SJSA1 (cell line): ENCODE measurements at regions not wholly inside any gene's neighbourhood (a gene's known extent, or its start where the extent isn't known, plus 50 kb on each side); places are given as distances from the start of the nearest gene placed in this dataset.
A peak's percentile ranks its signal among the peaks of the same experiment; 100 is the strongest.

ENCODE experiments used
- DNase-seq, 2 experiments: peaks; one replicate each; pipeline ENCODE4 v3.0.0-alpha.2; 2015 to 2020; ENCODE audit warnings: low spot score in 2 of 2, low read depth in 1 of 2
- H3K27ac ChIP-seq: fragments of 250-450 bp; sonication (Bioruptor Pico); 2 replicates; pipeline ENCODE4 v1.5.1; 2020; ENCODE audit warnings: mild to moderate bottlenecking, moderate library complexity
- H3K27me3 ChIP-seq: fragments of 250-450 bp; sonication (Bioruptor Pico); replicated peaks from 2 replicates; pipeline ENCODE4 v1.5.1; 2020; ENCODE audit warnings: mild to moderate bottlenecking, moderate library complexity
- H3K36me3 ChIP-seq: fragments of 250-450 bp; sonication (Bioruptor Pico); 2 replicates; pipeline ENCODE4 v1.5.1; 2020; ENCODE audit warnings: mild to moderate bottlenecking
- H3K4me1 ChIP-seq: fragments of 250-450 bp; sonication (Bioruptor Pico); replicated peaks from 2 replicates; pipeline ENCODE4 v1.6.1; 2021; ENCODE audit warnings: mild to moderate bottlenecking
- H3K4me3 ChIP-seq: fragments of 250-450 bp; sonication (Bioruptor Pico); 2 replicates; pipeline ENCODE4 v1.5.1; 2020; ENCODE audit warnings: mild to moderate bottlenecking
- H3K9me3 ChIP-seq: fragments of 250-450 bp; sonication (Bioruptor Pico); replicated peaks from 2 replicates; pipeline ENCODE4 v1.5.1; 2020; ENCODE audit warnings: mild to moderate bottlenecking

DNA sequence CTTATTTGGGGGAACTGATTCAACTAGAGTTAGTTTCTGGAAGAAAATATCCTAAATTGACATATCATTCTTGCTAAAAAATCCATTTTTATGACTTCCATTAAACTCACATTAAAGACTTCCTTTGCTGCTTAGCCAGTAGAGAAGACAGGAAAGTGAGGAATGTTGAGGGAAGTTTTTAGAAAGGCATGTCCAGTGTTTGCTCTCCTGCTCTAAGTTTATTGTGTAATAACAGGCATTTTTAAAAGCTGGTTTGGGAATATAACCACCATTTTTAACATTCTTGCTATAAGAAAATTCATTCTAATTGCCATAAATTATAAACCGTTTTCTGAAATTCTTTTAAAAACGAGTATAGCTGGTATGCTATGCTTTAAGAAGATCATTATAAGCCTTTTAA is 428.0 kb downstream of the RAP2B start:
- H3K36me3 ChIP-seq, result no peaks in the 10 kb centered on the region
- H3K27me3 ChIP-seq, result no peaks in the 10 kb centered on the region
- H3K4me1 ChIP-seq, result no peaks in the 10 kb centered on the region
- no peak overlapping the region for H3K4me3 ChIP-seq
- no peak for DNase-seq
- no peaks in the 10 kb centered on the region for H3K9me3 ChIP-seq
- no peak overlapping the region for H3K27ac ChIP-seq

DNA sequence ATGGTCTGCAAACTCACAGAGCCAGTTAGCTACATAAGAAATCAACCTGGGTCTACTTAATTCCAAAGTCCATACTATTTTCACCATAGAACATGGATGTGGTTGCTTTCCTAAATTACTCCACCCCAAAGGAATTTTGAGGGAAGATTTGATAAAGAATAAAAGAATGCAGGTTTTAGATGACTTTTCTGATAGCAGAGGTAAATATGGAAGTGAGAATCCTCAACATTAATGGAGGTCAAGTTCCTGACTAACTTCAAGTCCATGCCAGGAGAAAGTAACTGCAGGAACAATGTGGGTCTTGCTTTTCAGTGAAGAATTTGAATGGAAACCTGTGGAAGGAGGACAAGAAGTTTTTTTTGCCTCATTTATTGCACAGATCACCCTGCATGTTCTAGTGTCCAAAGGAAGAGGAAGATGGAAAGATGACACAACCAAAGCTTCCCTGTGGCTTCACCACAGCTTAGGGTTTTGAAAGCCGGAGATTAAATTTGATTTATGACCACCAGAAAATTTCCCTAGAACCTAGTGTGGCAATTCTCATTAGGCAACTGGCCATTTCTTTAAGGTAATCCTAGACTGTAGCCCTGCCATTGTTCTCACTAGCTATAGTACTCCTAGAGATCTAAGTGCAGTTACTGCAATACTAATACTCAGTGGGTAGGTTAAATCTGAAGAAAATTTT is 429.7 kb downstream of the RAP2B start:
- no peak for DNase-seq
- H3K27me3 ChIP-seq, result 0 out of 2 replicates have a peak, but pooled peaks cover 3% of the 10 kb centered on the region
- no peaks in the 10 kb centered on the region for H3K36me3 ChIP-seq
- no peaks in the 10 kb centered on the region for H3K4me1 ChIP-seq
- H3K4me3 ChIP-seq, result no peak overlapping the region
- no peak overlapping the region for H3K27ac ChIP-seq
- no peaks in the 10 kb centered on the region for H3K9me3 ChIP-seq

DNA sequence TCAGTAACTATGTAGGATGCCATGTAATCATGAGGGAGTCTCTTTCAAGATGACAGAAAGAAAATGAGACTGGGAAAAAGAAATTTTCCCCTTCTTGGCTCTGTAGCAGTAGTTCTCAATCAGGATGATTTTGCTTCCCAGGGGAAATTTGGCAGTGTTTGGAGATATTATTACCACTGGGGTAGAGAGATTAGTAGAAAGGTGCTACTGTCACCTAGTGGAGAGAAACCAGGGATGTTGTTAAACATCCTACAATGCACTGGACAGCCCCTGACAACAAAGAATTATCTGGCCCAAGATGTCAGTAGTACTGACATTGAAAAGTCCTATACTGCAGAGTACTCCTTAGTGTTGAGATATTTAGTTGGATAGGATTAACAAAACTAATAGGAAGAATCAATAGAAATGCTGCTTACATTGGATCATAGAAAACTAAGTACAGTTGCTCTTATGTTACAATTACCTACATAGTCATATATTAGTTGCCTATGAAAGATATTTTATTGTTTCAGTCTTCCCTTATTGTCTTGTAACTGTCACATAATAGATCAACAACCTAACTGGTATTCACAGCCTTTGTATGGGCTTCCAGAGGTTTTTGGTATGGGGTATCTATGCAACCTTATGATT is 433.3 kb downstream of the RAP2B start:
- peaks cover 5% of the 10 kb centered on the region for H3K4me1 ChIP-seq
- 0 out of 2 replicates have a peak, but pooled peaks cover 3% of the 10 kb centered on the region for H3K27me3 ChIP-seq
- DNase-seq, result peak in 1 of 2 experiments; percentile 7
- H3K9me3 ChIP-seq, result no peaks in the 10 kb centered on the region
- no peak overlapping the region for H3K27ac ChIP-seq
- H3K36me3 ChIP-seq, result no peaks in the 10 kb centered on the region
- no peak overlapping the region for H3K4me3 ChIP-seq

DNA sequence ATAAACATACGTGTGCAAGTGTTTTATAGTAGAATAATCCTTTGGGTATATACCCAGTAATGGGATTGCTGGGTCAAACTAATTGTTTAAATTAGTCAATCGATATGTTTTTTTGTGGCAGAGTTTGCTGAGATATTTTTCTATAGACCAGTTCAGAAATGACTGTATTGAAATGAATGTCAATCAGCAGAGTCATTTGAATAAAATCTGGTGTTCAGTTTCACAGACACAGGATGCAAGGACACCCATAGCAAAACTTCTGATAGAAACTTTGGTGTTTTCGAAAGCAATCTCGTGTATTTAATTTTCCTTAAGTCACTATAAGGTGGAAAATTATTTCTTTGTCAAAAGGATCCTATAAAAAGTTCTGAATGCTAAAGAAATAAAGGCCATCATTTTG is 434.4 kb downstream of the RAP2B start:
- H3K4me3 ChIP-seq, result no peak overlapping the region
- 0 out of 2 replicates have a peak, but pooled peaks cover 3% of the 10 kb centered on the region for H3K27me3 ChIP-seq

DNA sequence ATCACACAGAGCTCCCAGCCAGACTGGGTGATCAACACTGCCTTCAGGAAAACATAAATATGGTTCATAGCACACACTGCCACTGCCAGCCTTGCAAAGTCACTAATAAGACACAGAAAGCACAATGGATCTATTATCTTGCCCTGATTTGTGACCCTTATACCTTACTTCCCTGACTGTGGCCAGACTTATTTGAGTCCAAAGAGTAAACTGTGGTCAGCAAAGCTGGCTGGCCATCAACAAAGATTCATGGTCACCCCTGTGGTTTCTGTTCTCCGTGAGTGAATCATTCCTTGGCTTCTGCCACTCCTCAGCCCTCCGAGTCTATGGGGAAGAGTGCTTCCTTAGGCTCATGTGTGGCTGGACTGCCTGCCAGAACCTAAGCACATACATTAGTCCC is 437.7 kb downstream of the RAP2B start:
- Histone ChIP-seq H3K4me1 (peaks cover 5% of the 10 kb centered on the region), H3K27ac (no peak overlapping the region), H3K9me3 (no peaks in the 10 kb centered on the region), H3K36me3 (no peaks in the 10 kb centered on the region), H3K4me3 (no peak overlapping the region), H3K27me3 (0 out of 2 replicates have a peak, but pooled peaks cover 3% of the 10 kb centered on the region)
- peak; percentile 31 to 48 for DNase-seq

More for the DNA sequence above, 434.4 kb downstream of the RAP2B start:
- H3K4me1 ChIP-seq, result peaks cover 5% of the 10 kb centered on the region
- DNase-seq, result no peak
- H3K36me3 ChIP-seq, result no peaks in the 10 kb centered on the region
- no peak overlapping the region for H3K27ac ChIP-seq
- H3K9me3 ChIP-seq, result no peaks in the 10 kb centered on the region

DNA sequence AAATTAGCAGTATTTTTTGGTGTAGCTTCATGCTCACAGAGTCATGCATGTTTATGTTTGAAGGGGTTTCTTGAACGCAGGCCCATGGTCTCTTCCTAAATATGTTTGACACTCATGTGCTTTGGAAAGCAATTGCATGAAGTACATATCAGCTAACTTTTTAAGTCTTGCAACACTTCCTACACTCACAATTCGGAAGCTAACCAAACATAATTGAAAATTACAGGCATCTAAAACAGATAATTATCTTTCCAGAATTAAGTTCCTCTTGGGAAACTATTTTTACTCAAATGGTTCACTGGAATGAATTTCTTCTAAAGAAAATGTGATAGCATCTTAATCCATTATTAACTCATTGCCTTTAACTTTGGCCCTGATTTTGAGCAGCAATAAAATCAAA is 438.9 kb downstream of the RAP2B start:
- Histone ChIP-seq H3K9me3 (no peaks in the 10 kb centered on the region), H3K27ac (no peak overlapping the region), H3K36me3 (no peaks in the 10 kb centered on the region), H3K4me1 (peaks cover 5% of the 10 kb centered on the region), H3K27me3 (no peaks in the 10 kb centered on the region), H3K4me3 (no peak overlapping the region)
- no peak for DNase-seq

DNA sequence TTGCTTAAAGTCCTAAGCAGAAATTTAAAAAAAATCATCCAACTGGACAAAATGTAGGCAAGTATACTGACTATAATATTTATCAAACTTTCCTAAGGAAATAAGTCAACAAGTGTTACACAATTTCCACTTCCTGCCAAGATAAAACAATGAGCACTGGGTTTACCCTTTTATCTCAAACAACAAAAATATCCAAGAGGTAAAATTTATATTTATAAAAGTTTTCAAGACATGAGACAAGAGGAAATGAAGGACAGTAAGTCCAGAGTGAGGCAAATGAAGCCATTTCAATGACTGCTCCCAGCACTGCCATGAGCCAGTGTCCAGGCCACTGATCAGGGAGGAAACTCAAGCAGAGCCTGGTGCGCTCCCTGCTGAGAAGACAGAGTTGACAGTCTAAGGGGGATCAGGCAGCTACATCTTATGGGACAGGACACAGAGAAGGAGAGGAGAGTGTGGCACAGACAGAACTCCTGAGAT is 439.4 kb downstream of the RAP2B start:
- Histone ChIP-seq H3K27me3 (no peaks in the 10 kb centered on the region), H3K36me3 (no peaks in the 10 kb centered on the region), H3K4me1 (peaks cover 5% of the 10 kb centered on the region), H3K4me3 (no peak overlapping the region), H3K9me3 (no peaks in the 10 kb centered on the region), H3K27ac (no peak overlapping the region)
- DNase-seq, result no peak

DNA sequence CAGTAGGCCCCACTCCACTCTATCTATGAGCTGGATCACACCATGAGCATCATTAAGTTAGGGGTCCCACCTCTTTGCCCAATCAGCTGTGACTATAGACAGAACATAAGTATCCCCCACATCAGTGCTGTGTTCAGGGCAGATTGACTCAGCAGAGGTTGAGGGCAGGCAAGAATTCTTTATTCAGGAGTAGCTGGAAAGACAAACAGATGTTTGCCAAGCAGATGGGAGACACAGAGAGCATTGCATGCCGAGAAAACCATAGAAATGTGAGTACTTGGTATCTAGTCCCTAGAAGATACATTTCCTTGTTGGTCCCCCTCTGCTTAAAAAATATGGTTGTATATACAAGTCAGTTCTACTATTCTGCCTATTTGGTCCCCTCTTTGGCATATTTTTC is 440.8 kb downstream of the RAP2B start:
- Histone ChIP-seq H3K27me3 (no peaks in the 10 kb centered on the region), H3K9me3 (no peaks in the 10 kb centered on the region), H3K4me1 (peaks cover 5% of the 10 kb centered on the region), H3K4me3 (no peak overlapping the region), H3K36me3 (no peaks in the 10 kb centered on the region), H3K27ac (no peak overlapping the region)
- no peak for DNase-seq

DNA sequence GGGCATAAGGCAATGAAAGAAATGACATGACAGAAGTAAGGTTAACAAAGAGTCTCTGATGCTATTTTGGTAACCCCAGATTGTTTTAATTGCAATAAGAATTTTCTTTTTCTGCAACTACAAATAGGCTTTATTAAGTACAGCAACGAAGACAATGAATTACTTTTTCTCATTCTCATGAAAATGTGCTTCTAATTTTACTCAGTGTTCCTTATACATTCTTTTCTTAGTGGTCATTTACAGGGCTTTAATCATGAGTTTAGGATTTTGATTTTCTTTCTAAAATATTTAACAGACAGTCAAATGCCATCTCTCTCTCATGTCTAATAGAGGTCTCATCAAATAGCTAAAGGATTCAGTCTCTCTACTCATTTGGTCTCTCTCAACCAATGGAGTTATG is 452.1 kb downstream of the RAP2B start:
- Histone ChIP-seq H3K27ac (no peak overlapping the region), H3K4me1 (peaks cover 4% of the 10 kb centered on the region), H3K36me3 (no peaks in the 10 kb centered on the region), H3K4me3 (no peak overlapping the region), H3K27me3 (no peaks in the 10 kb centered on the region; the same call in 1 of the 2 replicates), H3K9me3 (no peaks in the 10 kb centered on the region)
- DNase-seq, result no peak

DNA sequence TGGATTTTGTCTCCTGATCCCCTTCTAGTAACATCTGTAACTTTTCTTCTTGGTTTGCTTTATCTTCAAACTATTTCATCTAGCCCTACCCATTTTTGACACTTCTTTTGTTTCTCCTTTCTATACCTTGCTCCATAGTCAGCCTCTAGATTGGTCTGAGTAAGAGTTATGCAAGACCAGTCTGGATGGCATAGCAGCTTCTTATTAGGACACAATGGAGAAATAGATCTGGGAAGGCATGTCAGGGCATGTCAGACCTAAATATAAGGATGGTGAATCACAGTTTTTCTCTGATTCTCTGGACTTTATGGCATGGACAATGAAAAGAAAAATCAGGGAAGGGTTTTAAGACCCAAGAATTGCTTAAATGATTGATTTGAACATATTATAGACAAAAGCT is 452.5 kb downstream of the RAP2B start:
- no peaks in the 10 kb centered on the region for H3K36me3 ChIP-seq
- H3K9me3 ChIP-seq, result no peaks in the 10 kb centered on the region
- no peak overlapping the region for H3K27ac ChIP-seq
- no peak for DNase-seq
- no peaks in the 10 kb centered on the region; the same call in 1 of the 2 replicates for H3K27me3 ChIP-seq
- peaks cover 4% of the 10 kb centered on the region for H3K4me1 ChIP-seq
- no peak overlapping the region for H3K4me3 ChIP-seq

DNA sequence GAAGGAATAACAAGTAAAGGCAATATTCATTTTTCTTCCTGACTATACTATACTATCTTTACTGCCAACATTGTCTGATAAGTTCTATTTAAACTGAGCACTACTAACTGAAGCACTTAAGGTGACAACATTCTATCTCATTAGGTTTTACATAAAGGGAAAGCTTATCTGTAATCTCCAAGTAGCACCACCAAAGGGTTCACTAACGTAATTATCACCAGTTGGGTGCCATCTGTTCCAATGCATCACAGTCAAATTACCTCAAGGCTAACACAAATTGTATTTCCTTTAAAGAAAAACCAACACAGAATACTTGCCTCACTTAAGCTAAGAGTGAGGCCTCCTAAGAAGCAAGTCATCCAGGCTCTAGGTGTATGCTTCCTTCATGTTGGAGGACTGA is 453.8 kb downstream of the RAP2B start:
- H3K4me3 ChIP-seq, result no peak overlapping the region
- DNase-seq, result no peak
- no peaks in the 10 kb centered on the region; the same call in 1 of the 2 replicates for H3K27me3 ChIP-seq
- no peak overlapping the region for H3K27ac ChIP-seq
- no peaks in the 10 kb centered on the region for H3K9me3 ChIP-seq
- H3K36me3 ChIP-seq, result no peaks in the 10 kb centered on the region
- H3K4me1 ChIP-seq, result peaks cover 4% of the 10 kb centered on the region

DNA sequence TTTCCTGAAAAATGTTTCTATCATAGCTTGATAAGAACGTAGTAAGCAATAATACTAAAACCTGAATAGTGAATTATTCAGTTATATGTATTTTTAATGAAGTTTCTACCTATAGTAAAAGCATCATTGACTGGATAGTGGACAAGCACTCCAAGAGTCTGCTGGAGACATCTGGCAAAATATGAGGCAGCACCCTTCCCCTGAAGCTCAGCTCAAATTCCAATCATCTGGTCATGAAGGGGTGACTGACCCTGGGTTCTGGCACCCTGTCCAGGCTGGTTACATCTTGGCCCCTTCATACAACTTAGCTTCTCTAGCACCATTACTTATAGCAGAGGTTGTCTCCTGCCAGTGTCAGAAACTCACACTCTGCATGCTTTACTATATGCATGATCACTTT is 455.4 kb downstream of the RAP2B start:
- Histone ChIP-seq H3K27ac (no peak overlapping the region), H3K9me3 (no peaks in the 10 kb centered on the region), H3K36me3 (no peaks in the 10 kb centered on the region), H3K4me1 (peaks cover 4% of the 10 kb centered on the region), H3K27me3 (no peaks in the 10 kb centered on the region; the same call in 1 of the 2 replicates), H3K4me3 (no peak overlapping the region)
- DNase-seq, result no peak

DNA sequence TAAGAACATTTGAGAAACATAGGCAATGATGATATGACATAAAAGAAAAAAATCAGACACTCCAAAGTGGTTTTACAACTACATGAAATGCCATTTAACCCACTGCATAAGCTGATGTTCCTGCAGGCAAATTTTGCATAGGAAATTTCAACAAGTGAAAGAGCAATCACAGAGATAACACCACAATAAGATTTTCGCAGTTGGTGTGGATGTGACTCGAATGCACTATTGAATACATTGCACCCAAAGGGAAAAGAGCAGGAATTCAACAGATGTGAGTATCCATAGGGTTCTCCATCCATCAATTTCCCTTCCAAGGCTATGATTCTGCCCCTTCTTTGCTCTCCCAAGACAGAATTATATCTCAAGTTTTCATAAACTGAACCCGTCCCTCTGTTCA is 456.1 kb downstream of the RAP2B start:
- no peaks in the 10 kb centered on the region for H3K9me3 ChIP-seq
- no peak overlapping the region for H3K27ac ChIP-seq
- no peak overlapping the region for H3K4me3 ChIP-seq
- H3K4me1 ChIP-seq, result peaks cover 4% of the 10 kb centered on the region
- no peaks in the 10 kb centered on the region; the same call in 1 of the 2 replicates for H3K27me3 ChIP-seq
- H3K36me3 ChIP-seq, result no peaks in the 10 kb centered on the region
- DNase-seq, result no peak

DNA sequence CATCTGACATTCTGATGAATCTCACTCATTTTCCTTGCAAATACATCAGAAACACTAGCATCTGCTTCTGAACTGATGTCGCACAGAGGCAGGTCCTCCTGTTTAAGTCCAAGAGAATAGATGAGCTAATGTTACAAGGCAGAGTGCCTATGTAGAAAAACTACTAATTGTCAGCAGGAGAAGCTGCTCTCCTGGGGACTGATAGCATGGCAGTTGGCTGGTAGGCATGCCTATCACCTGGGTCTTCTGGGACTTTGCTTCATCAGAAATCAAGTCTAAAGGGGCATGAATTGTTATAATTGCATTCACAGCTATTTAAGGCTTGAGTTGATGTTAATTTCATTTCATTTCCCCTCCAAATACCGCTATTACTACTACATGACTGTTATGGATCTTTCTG is 457.2 kb downstream of the RAP2B start:
- H3K4me3 ChIP-seq, result no peak overlapping the region
- DNase-seq, result no peak

More for the DNA sequence above, 457.2 kb downstream of the RAP2B start:
- Histone ChIP-seq H3K27me3 (no peaks in the 10 kb centered on the region; the same call in 1 of the 2 replicates), H3K4me1 (peaks cover 4% of the 10 kb centered on the region), H3K27ac (no peak overlapping the region), H3K9me3 (no peaks in the 10 kb centered on the region), H3K36me3 (no peaks in the 10 kb centered on the region)
